OCI-M1 (cell line): ENCODE measurements at regions not wholly inside any gene's neighbourhood (a gene's known extent, or its start where the extent isn't known, plus 50 kb on each side); places are given as distances from the start of the nearest gene placed in this dataset.
A peak's percentile ranks its signal among the peaks of the same experiment; 100 is the strongest.
"Not testable (repeated sequence)": the region's sequence is repeated elsewhere in the genome, so short reads cannot be mapped to it uniquely, and the experiment has no call there.

Source experiments
- DNase-seq: peaks from one replicate; lab custom pipeline; 2025; lab: John Stamatoyannopoulos, UW

GRCh38 chr6:27106382-27106781, 141.1 kb upstream of the PRSS16 start:
- DNase-seq = no peak

- DNase-seq = peak; percentile 33
Observed at GRCh38 chr6:27111743-27112142, 135.8 kb upstream of the PRSS16 start.

GRCh38 chr6:27112974-27113373, 134.5 kb upstream of the PRSS16 start:
- no peak for DNase-seq

GRCh38 chr6:27119329-27119728, 128.2 kb upstream of the PRSS16 start:
- DNase-seq = no peak

- DNase-seq = no peak
Observed at GRCh38 chr6:27119761-27120160, 127.7 kb upstream of the PRSS16 start.

DNA sequence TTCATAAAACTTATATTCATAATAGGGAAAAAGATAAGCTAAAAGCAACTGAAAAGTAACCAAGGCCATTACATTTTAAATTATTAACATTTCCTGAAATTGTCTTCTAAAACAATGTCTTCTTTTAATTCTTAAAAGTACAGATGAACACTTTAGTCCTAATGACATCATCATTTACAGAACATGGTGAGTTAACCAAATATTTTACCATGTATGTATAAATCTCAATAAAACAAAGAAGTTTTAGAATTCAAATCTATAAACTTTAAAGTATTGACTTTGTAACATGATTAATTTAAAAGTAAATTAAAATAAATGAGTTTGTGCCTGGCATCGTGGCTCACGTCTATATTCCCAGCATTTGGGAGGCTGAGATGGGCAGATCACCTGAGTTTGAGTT, 125.9 kb upstream of the PRSS16 start:
- DNase-seq = no peak

GRCh38 chr6:27124252-27124657, 123.2 kb upstream of the PRSS16 start:
- DNase-seq = no peak

DNA sequence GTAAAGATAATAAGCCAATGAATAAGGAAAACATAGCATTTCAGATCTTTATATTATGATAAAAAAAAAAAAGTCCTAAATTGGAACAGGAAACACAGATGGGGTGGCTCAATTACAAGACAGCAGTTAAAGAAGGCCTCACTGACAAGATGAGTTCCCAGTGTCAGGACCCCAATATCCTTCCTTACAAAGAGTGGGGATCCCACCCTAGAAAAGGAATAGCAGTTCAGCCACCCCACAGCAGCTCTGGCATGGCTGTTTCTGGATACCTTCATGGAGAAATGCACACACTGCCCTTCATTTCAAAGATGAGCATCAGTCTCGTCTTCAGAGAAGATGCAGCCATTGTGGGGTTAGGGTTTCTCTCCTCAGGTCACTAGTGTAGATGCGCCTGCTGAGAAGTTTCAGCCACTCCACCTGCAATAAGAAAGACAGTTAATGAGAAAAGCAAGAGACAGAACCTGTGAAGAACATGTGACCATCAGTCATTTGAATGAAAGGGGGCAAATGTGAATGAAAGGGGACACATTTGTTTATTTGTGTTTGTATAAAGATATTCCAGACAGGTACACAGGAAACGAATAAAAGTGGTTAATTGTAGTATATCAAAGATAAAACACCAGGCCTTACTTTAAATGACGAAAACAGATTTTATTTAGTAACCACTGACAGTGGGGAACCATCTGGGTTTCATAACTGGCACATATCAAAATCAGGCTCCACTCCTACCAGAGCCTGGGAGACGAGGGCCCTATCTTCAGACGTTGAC, 121.3 kb upstream of the PRSS16 start:
- DNase-seq = no peak

- DNase-seq = peak; percentile 97
Observed at GRCh38 chr6:27126815-27127537, 120.5 kb upstream of the PRSS16 start.

DNA sequence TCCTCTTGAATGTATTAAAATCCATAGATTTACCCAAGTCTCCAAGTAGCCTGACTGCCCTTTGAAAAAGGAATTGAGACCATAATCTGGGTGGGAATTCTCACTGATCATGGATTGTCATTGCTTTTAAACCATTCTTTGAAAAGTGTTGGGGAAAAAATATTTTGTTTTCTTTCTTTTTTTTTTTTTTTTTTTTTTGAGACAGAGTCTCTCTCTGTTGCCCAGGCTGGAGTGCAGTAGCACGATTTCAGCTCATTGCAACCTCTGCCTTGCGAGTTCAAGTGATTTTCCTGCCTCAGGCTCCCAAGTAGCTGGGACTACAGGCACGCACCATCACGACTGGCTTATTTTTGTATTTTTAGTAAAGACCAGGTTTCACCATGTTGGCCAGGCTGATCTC, 119.6 kb upstream of the PRSS16 start:
- DNase-seq = not testable (repeated sequence)

- no peak for DNase-seq
Observed at GRCh38 chr6:27128311-27129094, 119.0 kb upstream of the PRSS16 start.

GRCh38 chr6:27129095-27129815, 118.2 kb upstream of the PRSS16 start:
- DNase-seq = no peak

- DNase-seq = no peak
Observed at GRCh38 chr6:27129917-27130316, 117.6 kb upstream of the PRSS16 start.

DNA sequence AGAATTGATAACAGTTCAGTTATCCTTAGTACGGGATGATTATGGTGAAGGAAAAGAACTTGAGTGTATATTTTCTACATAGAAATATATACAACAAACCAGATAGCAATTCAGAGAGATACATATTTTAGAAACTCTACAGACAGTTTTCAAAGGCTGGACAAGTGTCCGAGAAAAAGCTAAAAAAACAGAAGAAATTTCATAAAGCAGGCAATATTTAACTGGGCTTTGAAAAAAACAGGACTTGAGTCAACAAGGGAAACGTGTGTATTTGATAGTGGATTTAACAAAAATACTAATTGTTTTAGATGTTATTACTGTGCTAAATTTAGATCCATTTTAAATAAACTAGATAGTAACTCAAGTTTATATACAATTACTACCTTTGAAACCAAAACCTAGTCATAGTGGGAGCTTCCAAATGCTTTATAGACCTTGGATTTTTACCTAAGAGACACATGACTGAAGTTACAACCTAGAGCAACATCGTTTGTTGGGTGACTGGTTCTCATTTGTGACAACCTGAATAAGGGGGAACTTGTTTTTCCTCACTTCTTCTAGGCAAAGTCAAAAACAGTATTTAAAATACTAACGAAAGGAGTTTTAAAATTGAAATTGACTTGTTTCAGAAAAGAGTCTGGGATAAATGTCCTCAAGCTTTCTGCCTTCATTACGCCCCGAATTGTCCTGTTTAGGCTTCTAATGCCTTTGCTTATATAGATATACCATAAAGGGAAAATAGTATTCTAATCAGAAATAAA, 116.7 kb upstream of the PRSS16 start:
- DNase-seq = peak; percentile 71

DNA sequence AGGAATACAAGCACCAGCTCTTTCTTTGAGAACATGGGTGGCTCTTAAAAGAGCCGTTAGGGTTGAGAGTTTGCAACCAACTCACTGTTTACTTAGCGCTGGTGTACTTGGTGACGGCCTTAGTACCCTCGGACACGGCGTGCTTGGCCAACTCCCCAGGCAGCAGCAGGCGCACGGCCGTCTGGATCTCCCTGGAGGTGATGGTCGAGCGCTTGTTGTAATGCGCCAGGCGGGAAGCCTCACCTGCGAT, 115.3 kb upstream of the PRSS16 start:
- DNase-seq = peak; percentile 99

GRCh38 chr6:27132532-27133280, 114.8 kb upstream of the PRSS16 start:
- peak; percentile 99 for DNase-seq

GRCh38 chr6:27133281-27134227, 113.9 kb upstream of the PRSS16 start:
- DNase-seq = peak; percentile 90

GRCh38 chr6:27135087-27135657, 112.3 kb upstream of the PRSS16 start:
- no peak for DNase-seq

GRCh38 chr6:27136077-27136644, 111.3 kb upstream of the PRSS16 start:
- no peak for DNase-seq
